PC-3 (cell line): ENCODE measurements at regions not wholly inside any gene's neighbourhood (a gene's known extent, or its start where the extent isn't known, plus 50 kb on each side); places are given as distances from the start of the nearest gene placed in this dataset.

ENCODE experiments used
- EZH2 ChIP-seq: fragments of 300-600 bp; sonication (generic); IDR thresholded peaks from one replicate; pipeline ENCODE4 v1.6.1; 2017; ENCODE audit warnings: antibody characterized with exemption, mild to moderate bottlenecking, low read length; ENCODE audit not compliant: unreplicated experiment
- EZH2phosphoT487 ChIP-seq: fragments of 300-600 bp; sonication (generic); IDR thresholded peaks from 2 replicates; pipeline ENCODE4 v1.6.1; 2018; ENCODE audit warnings: mild to moderate bottlenecking, antibody characterized with exemption, low read length, borderline replicate concordance
- TF ChIP-seq, protein P1 (sequence below): fragments of 300-600 bp; sonication (generic); conservative IDR thresholded peaks from 2 replicates; pipeline ENCODE4 v1.5.1; 2017; ENCODE audit warnings: antibody characterized with exemption, low read depth, mild to moderate bottlenecking, low read length

DNA sequence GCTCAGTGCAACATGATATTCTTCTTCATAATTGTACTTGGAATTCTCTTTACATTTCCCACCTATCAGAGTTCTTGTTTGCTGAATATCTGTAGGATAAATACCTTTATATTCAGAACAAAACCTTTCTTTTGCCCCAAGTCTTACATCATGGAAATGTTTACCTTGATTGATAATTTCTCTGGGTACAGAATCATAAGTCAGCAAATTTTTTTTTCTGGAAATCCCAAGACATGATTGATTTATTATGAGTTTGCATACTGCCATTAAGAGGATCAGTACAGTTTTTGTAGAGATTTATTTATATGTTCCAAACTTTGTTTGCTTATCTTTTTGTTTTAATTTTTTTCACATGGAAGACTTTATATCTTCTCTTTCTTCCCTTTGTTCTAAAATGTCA lies 699.8 kb upstream of the KIF2B start:
- TF ChIP-seq EZH2phosphoT487 (no peak), EZH2 (no peak)
- TF ChIP-seq, protein P1, sequence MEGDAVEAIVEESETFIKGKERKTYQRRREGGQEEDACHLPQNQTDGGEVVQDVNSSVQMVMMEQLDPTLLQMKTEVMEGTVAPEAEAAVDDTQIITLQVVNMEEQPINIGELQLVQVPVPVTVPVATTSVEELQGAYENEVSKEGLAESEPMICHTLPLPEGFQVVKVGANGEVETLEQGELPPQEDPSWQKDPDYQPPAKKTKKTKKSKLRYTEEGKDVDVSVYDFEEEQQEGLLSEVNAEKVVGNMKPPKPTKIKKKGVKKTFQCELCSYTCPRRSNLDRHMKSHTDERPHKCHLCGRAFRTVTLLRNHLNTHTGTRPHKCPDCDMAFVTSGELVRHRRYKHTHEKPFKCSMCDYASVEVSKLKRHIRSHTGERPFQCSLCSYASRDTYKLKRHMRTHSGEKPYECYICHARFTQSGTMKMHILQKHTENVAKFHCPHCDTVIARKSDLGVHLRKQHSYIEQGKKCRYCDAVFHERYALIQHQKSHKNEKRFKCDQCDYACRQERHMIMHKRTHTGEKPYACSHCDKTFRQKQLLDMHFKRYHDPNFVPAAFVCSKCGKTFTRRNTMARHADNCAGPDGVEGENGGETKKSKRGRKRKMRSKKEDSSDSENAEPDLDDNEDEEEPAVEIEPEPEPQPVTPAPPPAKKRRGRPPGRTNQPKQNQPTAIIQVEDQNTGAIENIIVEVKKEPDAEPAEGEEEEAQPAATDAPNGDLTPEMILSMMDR: no peak
